ENCODE measurements at regions not wholly inside any gene's neighbourhood (a gene's known extent, or its start where the extent isn't known, plus 50 kb on each side); places are given as distances from the start of the nearest gene placed in this dataset.

GRCh38 chr14:87869619-87870583, 123.1 kb downstream of the GALC start:
- Mint-ChIP-seq H3K4me1 (ENCODE audit: low read depth, unreplicated experiment) (no peaks in the 10 kb centered on the region), H3K27me3 (ENCODE audit: unreplicated experiment) (no peaks in the 10 kb centered on the region), H3K27ac (ENCODE audit: unreplicated experiment) (no peak overlapping the region), H3K4me3 (ENCODE audit: low read depth, unreplicated experiment) (no peak overlapping the region), H3K36me3 (ENCODE audit: insufficient read depth, unreplicated experiment) (no peaks in the 10 kb centered on the region), H3K9me3 (ENCODE audit: low read depth, unreplicated experiment) (peaks cover 6% of the 10 kb centered on the region)
- DNase-seq, result no peak
- CTCF ChIA-PET, result no interaction called here
- no TSS peak for BruUV-seq (replicated peaks)
- TF ChIP-seq, protein P1, sequence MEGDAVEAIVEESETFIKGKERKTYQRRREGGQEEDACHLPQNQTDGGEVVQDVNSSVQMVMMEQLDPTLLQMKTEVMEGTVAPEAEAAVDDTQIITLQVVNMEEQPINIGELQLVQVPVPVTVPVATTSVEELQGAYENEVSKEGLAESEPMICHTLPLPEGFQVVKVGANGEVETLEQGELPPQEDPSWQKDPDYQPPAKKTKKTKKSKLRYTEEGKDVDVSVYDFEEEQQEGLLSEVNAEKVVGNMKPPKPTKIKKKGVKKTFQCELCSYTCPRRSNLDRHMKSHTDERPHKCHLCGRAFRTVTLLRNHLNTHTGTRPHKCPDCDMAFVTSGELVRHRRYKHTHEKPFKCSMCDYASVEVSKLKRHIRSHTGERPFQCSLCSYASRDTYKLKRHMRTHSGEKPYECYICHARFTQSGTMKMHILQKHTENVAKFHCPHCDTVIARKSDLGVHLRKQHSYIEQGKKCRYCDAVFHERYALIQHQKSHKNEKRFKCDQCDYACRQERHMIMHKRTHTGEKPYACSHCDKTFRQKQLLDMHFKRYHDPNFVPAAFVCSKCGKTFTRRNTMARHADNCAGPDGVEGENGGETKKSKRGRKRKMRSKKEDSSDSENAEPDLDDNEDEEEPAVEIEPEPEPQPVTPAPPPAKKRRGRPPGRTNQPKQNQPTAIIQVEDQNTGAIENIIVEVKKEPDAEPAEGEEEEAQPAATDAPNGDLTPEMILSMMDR (IDR thresholded peaks at IDR 0.05; ENCODE audit: unreplicated experiment), result no peak
- intact Hi-C loops (cut with micrococcal nuclease; ENCODE audit: unreplicated experiment), result no loop called here

- H3K4me3 Mint-ChIP-seq (ENCODE audit: low read depth, unreplicated experiment), result no peak overlapping the region
- H3K27ac Mint-ChIP-seq (ENCODE audit: unreplicated experiment), result no peak overlapping the region
- H3K27me3 Mint-ChIP-seq (ENCODE audit: unreplicated experiment), result no peaks in the 10 kb centered on the region
- no peak for DNase-seq
- BruUV-seq (replicated peaks), result no TSS peak
- peaks cover 10% of the 10 kb centered on the region for H3K9me3 Mint-ChIP-seq (ENCODE audit: low read depth, unreplicated experiment)
- intact Hi-C loops (cut with micrococcal nuclease; ENCODE audit: unreplicated experiment), result no loop called here
- CTCF ChIA-PET, result interaction anchor here (0.9 kb wide), 1 partner anchor 9 kb away, joined by 3 read pairs; no protein-coding TSS in a partner anchor
- no peaks in the 10 kb centered on the region for H3K4me1 Mint-ChIP-seq (ENCODE audit: low read depth, unreplicated experiment)
- H3K36me3 Mint-ChIP-seq (ENCODE audit: insufficient read depth, unreplicated experiment), result no peaks in the 10 kb centered on the region
- TF ChIP-seq, protein P1 (IDR thresholded peaks at IDR 0.05; ENCODE audit: unreplicated experiment), result no peak
These were observed 124.1 kb downstream of the GALC start for GRCh38 chr14:87868920-87869319.

- intact Hi-C loops (cut with micrococcal nuclease; ENCODE audit: unreplicated experiment), result no loop called here
- TF ChIP-seq, protein P1 (IDR thresholded peaks at IDR 0.05; ENCODE audit: unreplicated experiment), result no peak
- DNase-seq, result no peak
- Mint-ChIP-seq H3K9me3 (ENCODE audit: low read depth, unreplicated experiment) (peaks cover 9% of the 10 kb centered on the region), H3K36me3 (ENCODE audit: insufficient read depth, unreplicated experiment) (no peaks in the 10 kb centered on the region), H3K4me1 (ENCODE audit: low read depth, unreplicated experiment) (no peaks in the 10 kb centered on the region), H3K27ac (ENCODE audit: unreplicated experiment) (no peak overlapping the region), H3K27me3 (ENCODE audit: unreplicated experiment) (no peaks in the 10 kb centered on the region), H3K4me3 (ENCODE audit: low read depth, unreplicated experiment) (no peak overlapping the region)
- CTCF ChIA-PET, result no interaction called here
- no TSS peak for BruUV-seq (replicated peaks)
These were observed 126.9 kb downstream of the GALC start for GRCh38 chr14:87866116-87866515.

- Mint-ChIP-seq H3K4me1 (ENCODE audit: low read depth, unreplicated experiment) (no peaks in the 10 kb centered on the region), H3K36me3 (ENCODE audit: insufficient read depth, unreplicated experiment) (no peaks in the 10 kb centered on the region), H3K9me3 (ENCODE audit: low read depth, unreplicated experiment) (peaks cover 6% of the 10 kb centered on the region), H3K27me3 (ENCODE audit: unreplicated experiment) (no peaks in the 10 kb centered on the region), H3K4me3 (ENCODE audit: low read depth, unreplicated experiment) (no peak overlapping the region), H3K27ac (ENCODE audit: unreplicated experiment) (no peak overlapping the region)
- CTCF ChIA-PET, result no interaction called here
- TF ChIP-seq, protein P1 (IDR thresholded peaks at IDR 0.05; ENCODE audit: unreplicated experiment), result no peak
- intact Hi-C loops (cut with micrococcal nuclease; ENCODE audit: unreplicated experiment), result no loop called here
- DNase-seq, result no peak
- no TSS peak for BruUV-seq (replicated peaks)
These were observed 128.4 kb downstream of the GALC start for GRCh38 chr14:87864356-87865270.

Data from Calu3 (cell line).